Kidney (tissue), 13 donors: ENCODE measurements at regions not wholly inside any gene's neighbourhood (a gene's known extent, or its start where the extent isn't known, plus 50 kb on each side); places are given as distances from the start of the nearest gene placed in this dataset.

ENCODE experiments used
- DNase-seq, 5 donors: peaks; one replicate each; pipeline ENCODE4 v3.0.0-alpha.2; 2013 to 2020
- FAIRE-seq: peaks from 2 replicates; lab custom pipeline; 2012; peaks lifted over from hg19 to GRCh38; lab: Jason Lieb, UNC
- H3K27ac ChIP-seq, 2 donors: one replicate each; pipeline ENCODE4 v1.7.0; 2013; ENCODE audit warnings: low read depth in 2 of 2, low read length in 2 of 2, inconsistent platforms in 1 of 2
- H3K27me3 ChIP-seq: one replicate; pipeline ENCODE4 v1.7.1; 2013; ENCODE audit warnings: low read length, inconsistent platforms; ENCODE audit not compliant: control insufficient read depth, insufficient read depth
- H3K36me3 ChIP-seq, 3 donors: one replicate each; pipeline versions ENCODE4 v1.7.0 to v1.7.1; 2013; ENCODE audit warnings: low read length in 3 of 3, control low read depth in 1 of 3, inconsistent platforms in 1 of 3; ENCODE audit not compliant: insufficient read depth in 3 of 3, control insufficient read depth in 2 of 3
- H3K4me1 ChIP-seq, 3 donors: one replicate each; pipeline versions ENCODE4 v1.7.0 to v1.7.1; 2013; ENCODE audit warnings: low read length in 3 of 3, inconsistent platforms in 1 of 3, low read depth in 1 of 3; ENCODE audit not compliant: control insufficient read depth in 2 of 3, insufficient read depth in 2 of 3
- H3K4me3 ChIP-seq, 3 donors: one replicate each; pipeline versions ENCODE4 v1.7.0 to v1.8.1; 2013; ENCODE audit warnings: low read length in 3 of 3, control low read depth in 1 of 3, inconsistent platforms in 1 of 3
- H3K9ac ChIP-seq, 3 donors: one replicate each; pipeline versions ENCODE4 v1.7.0 to v1.7.1; 2013; ENCODE audit warnings: low read length in 3 of 3, control low read depth in 1 of 3, inconsistent platforms in 1 of 3
- H3K9me3 ChIP-seq, 3 donors: one replicate each; pipeline versions ENCODE4 v1.7.0 to v1.7.1; 2013; ENCODE audit warnings: low read length in 3 of 3, control low read depth in 1 of 3, inconsistent platforms in 1 of 3; ENCODE audit not compliant: control insufficient read depth in 2 of 3, insufficient read depth in 1 of 3
- CTCF ChIP-seq: IDR thresholded peaks from 3 replicates; pipeline ENCODE4 v1.5.1; 2012; ENCODE audit warnings: mild to moderate bottlenecking, moderate library complexity, borderline replicate concordance; ENCODE audit not compliant: insufficient read depth; ENCODE audit errors: extremely low read depth
- intact Hi-C: fragments of 100-400 bp; cut with DNase I; formaldehyde crosslinking; loops from one replicate; pipeline ENCODE4 v1.11.1; 2022
- donor health status: control.
- donor health status: control.
- donor health status: control.
- donor health status: control.
- donor health status: control.
- donor health status: DM: yes; HTN: yes; CAD: no.
- donor health status: Normal renal cell carcinoma (clear cell type).

- no peak overlapping the region for H3K9ac ChIP-seq
- H3K27ac ChIP-seq: no peak overlapping the region
- H3K9me3 ChIP-seq: no peaks in the 10 kb centered on the region
- no peaks in the 10 kb centered on the region for H3K27me3 ChIP-seq
- FAIRE-seq (no peak), DNase-seq (no peak)
- intact Hi-C loops: no loop called here
- H3K4me1 ChIP-seq: no peaks in the 10 kb centered on the region
- TF ChIP-seq CTCF: no peak
- no peaks in the 10 kb centered on the region for H3K36me3 ChIP-seq
- no peak overlapping the region for H3K4me3 ChIP-seq
Measured at GRCh38 chr6:91632308-91632707, 1045.4 kb upstream of the MAP3K7 start.

- no peak for DNase-seq
- no peak overlapping the region for H3K9ac ChIP-seq
- H3K4me3 ChIP-seq: no peak overlapping the region
- no peaks in the 10 kb centered on the region for H3K27me3 ChIP-seq
- FAIRE-seq: no peak
- H3K36me3 ChIP-seq: no peaks in the 10 kb centered on the region
- H3K9me3 ChIP-seq: no peaks in the 10 kb centered on the region
- no peak for TF ChIP-seq CTCF
- H3K27ac ChIP-seq: no peak overlapping the region
- H3K4me1 ChIP-seq: no peaks in the 10 kb centered on the region
- intact Hi-C loops: no loop called here
Measured at GRCh38 chr6:91631227-91631626, 1044.4 kb upstream of the MAP3K7 start.

- DNase-seq (no peak), FAIRE-seq (no peak)
- no peak for TF ChIP-seq CTCF
- Histone ChIP-seq H3K27ac (no peak overlapping the region), H3K4me3 (no peak overlapping the region), H3K27me3 (no peaks in the 10 kb centered on the region), H3K9me3 (no peaks in the 10 kb centered on the region), H3K9ac (no peak overlapping the region), H3K36me3 (no peaks in the 10 kb centered on the region), H3K4me1 (no peaks in the 10 kb centered on the region)
- intact Hi-C loops: no loop called here
Measured at GRCh38 chr6:91626911-91627310, 1040.0 kb upstream of the MAP3K7 start.

- H3K4me1 ChIP-seq: no peaks in the 10 kb centered on the region
- no peaks in the 10 kb centered on the region for H3K9me3 ChIP-seq
- no peak overlapping the region for H3K27ac ChIP-seq
- H3K9ac ChIP-seq: no peak overlapping the region
- intact Hi-C loops: no loop called here
- DNase-seq (no peak), FAIRE-seq (no peak)
- H3K36me3 ChIP-seq: no peaks in the 10 kb centered on the region
- H3K27me3 ChIP-seq: no peaks in the 10 kb centered on the region
- no peak overlapping the region for H3K4me3 ChIP-seq
- no peak for TF ChIP-seq CTCF
Measured at GRCh38 chr6:91613481-91613880, 1026.6 kb upstream of the MAP3K7 start.
